GM13977 (cell line): ENCODE measurements at regions not wholly inside any gene's neighbourhood (a gene's known extent, or its start where the extent isn't known, plus 50 kb on each side); places are given as distances from the start of the nearest gene placed in this dataset.
"Not testable (repeated sequence)": the region's sequence is repeated elsewhere in the genome, so short reads cannot be mapped to it uniquely, and the experiment has no call there.

Experiments
- DNase-seq: peaks from one replicate; pipeline ENCODE4 v3.0.0; 2012; ENCODE audit warnings: low spot score
- CTCF ChIP-seq: IDR thresholded peaks from 2 replicates; pipeline ENCODE4 v1.5.1; 2012; ENCODE audit warnings: mild to moderate bottlenecking, control low read depth; ENCODE audit not compliant: insufficient read depth; ENCODE audit errors: extremely low read depth, missing control alignments
- in situ Hi-C: fragments of 300-500 bp; cut with MboI; formaldehyde crosslinking; loops from one replicate; pipeline ENCODE4 v1.12.0; 2022; ENCODE audit warnings: low sequenced_read_pairs, low pct_unique_long_range_greater_than_20kb, mixed read lengths, inconsistent platforms; ENCODE audit not compliant: unreplicated experiment

- in situ Hi-C loops: no loop called here
- no peak for DNase-seq
- TF ChIP-seq CTCF: no peak
Observed at GRCh38 chr7:110480964-110481363, 610.0 kb upstream of the LRRN3 start.

GRCh38 chr7:110483553-110483952, 607.4 kb upstream of the LRRN3 start:
- in situ Hi-C loops: no loop called here
- no peak for DNase-seq
- TF ChIP-seq CTCF: no peak

- TF ChIP-seq CTCF: no peak
- in situ Hi-C loops: no loop called here
- no peak for DNase-seq
Observed at GRCh38 chr7:110484356-110484755, 606.6 kb upstream of the LRRN3 start.

- no peak for TF ChIP-seq CTCF
- no peak for DNase-seq
- in situ Hi-C loops: no loop called here
Observed at GRCh38 chr7:110486549-110486948, 604.4 kb upstream of the LRRN3 start.

- in situ Hi-C loops: no loop called here
- TF ChIP-seq CTCF: no peak
- no peak for DNase-seq
Observed at GRCh38 chr7:110502888-110503465, 588.0 kb upstream of the LRRN3 start.

- DNase-seq: no peak
- in situ Hi-C loops: no loop called here
- TF ChIP-seq CTCF: no peak
Observed at GRCh38 chr7:110507369-110507768, 583.6 kb upstream of the LRRN3 start.

- in situ Hi-C loops: no loop called here
- TF ChIP-seq CTCF: no peak
- DNase-seq: no peak
Observed at GRCh38 chr7:110507832-110508231, 583.1 kb upstream of the LRRN3 start.

- DNase-seq, in situ Hi-C loops: not testable (repeated sequence)
Observed at GRCh38 chr7:110514975-110515551, 575.9 kb upstream of the LRRN3 start.
